GM11168 (cell line): ENCODE measurements at regions not wholly inside any gene's neighbourhood (a gene's known extent, or its start where the extent isn't known, plus 50 kb on each side); places are given as distances from the start of the nearest gene placed in this dataset.
"Not testable (repeated sequence)": the region's sequence is repeated elsewhere in the genome, so short reads cannot be mapped to it uniquely, and the experiment has no call there.

Experiments
- in situ Hi-C: fragments of 300-500 bp; cut with MboI; formaldehyde crosslinking; loops from one replicate; pipeline ENCODE4 v1.12.0; 2022; ENCODE audit warnings: low sequenced_read_pairs; ENCODE audit not compliant: unreplicated experiment

GRCh38 chr4:64857198-64857597, 447.9 kb upstream of the TECRL start:
- in situ Hi-C loops, result no loop called here

- in situ Hi-C loops, result no loop called here
Measured at GRCh38 chr4:64846417-64846816, 437.2 kb upstream of the TECRL start.

- in situ Hi-C loops, result no loop called here
Measured at GRCh38 chr4:64829749-64830148, 420.5 kb upstream of the TECRL start.

GRCh38 chr4:64824591-64824990, 415.3 kb upstream of the TECRL start:
- in situ Hi-C loops, result no loop called here

GRCh38 chr4:64822405-64822804, 413.2 kb upstream of the TECRL start:
- in situ Hi-C loops, result no loop called here

GRCh38 chr4:64821219-64821976, 412.1 kb upstream of the TECRL start:
- in situ Hi-C loops, result no loop called here

- in situ Hi-C loops, result no loop called here
Measured at GRCh38 chr4:64814616-64815015, 405.4 kb upstream of the TECRL start.

- in situ Hi-C loops, result no loop called here
Measured at GRCh38 chr4:64807821-64808220, 398.6 kb upstream of the TECRL start.

- in situ Hi-C loops, result no loop called here
Measured at GRCh38 chr4:64799751-64800150, 390.5 kb upstream of the TECRL start.

- in situ Hi-C loops, result not testable (repeated sequence)
Measured at GRCh38 chr4:64798828-64799227, 389.6 kb upstream of the TECRL start.

GRCh38 chr4:64796581-64796980, 387.3 kb upstream of the TECRL start:
- in situ Hi-C loops, result no loop called here

- in situ Hi-C loops, result no loop called here
Measured at GRCh38 chr4:64784125-64784524, 374.9 kb upstream of the TECRL start.

- in situ Hi-C loops, result no loop called here
Measured at GRCh38 chr4:64781737-64782326, 372.6 kb upstream of the TECRL start.

GRCh38 chr4:64780664-64781063, 371.4 kb upstream of the TECRL start:
- in situ Hi-C loops, result no loop called here

GRCh38 chr4:64777286-64777685, 368.0 kb upstream of the TECRL start:
- in situ Hi-C loops, result no loop called here

- in situ Hi-C loops, result no loop called here
Measured at GRCh38 chr4:64776820-64777219, 367.6 kb upstream of the TECRL start.

- in situ Hi-C loops, result no loop called here
Measured at GRCh38 chr4:64774626-64775025, 365.4 kb upstream of the TECRL start.

- in situ Hi-C loops, result no loop called here
Measured at GRCh38 chr4:64771149-64771548, 361.9 kb upstream of the TECRL start.

GRCh38 chr4:64767547-64767946, 358.3 kb upstream of the TECRL start:
- in situ Hi-C loops, result no loop called here

GRCh38 chr4:64766565-64766964, 357.3 kb upstream of the TECRL start:
- in situ Hi-C loops, result no loop called here

- in situ Hi-C loops, result no loop called here
Measured at GRCh38 chr4:64756016-64756415, 346.8 kb upstream of the TECRL start.
